ENCODE measurements at regions not wholly inside any gene's neighbourhood (a gene's known extent, or its start where the extent isn't known, plus 50 kb on each side); places are given as distances from the start of the nearest gene placed in this dataset.

DNA sequence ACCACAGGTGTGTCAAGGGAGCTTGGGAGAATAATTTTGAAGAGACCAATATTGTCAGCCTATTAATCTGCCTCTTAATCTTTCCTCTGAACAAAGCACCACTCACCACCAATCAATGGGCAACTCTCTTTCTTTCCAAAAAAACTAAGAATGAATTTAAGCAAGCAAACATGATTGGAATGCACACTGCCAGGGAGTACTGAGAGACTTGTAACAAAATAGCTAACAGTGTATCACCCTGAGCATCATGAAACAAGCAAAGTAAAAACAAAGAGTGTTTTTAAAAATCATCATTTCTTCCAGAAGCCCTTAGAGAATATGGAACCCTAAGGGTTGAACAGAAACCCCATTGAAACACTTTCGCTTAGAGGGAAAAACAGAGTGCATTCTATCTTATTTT, 299.7 kb downstream of the DSEL start:
- Histone ChIP-seq H3K27ac (ENCODE audit: extremely low read depth, low read depth, low read length) (no peak overlapping the region), H3K4me3 (ENCODE audit: low read depth, low read length) (no peak overlapping the region), H3K36me3 (ENCODE audit: control insufficient read depth in 2 of 2, insufficient read depth in 1 of 2, low read length in 2 of 2) (no peaks in the 10 kb centered on the region), H3K4me1 (ENCODE audit: control insufficient read depth, insufficient read depth, low read length) (no peaks in the 10 kb centered on the region), H3K9me3 (ENCODE audit: control insufficient read depth, insufficient read depth, low read depth, low read length) (no peaks in the 10 kb centered on the region)
- ChIA-PET POLR2A (no interaction called here), CTCF (interaction anchor here (0.5 to 2.3 kb wide), 15 partner anchors 8 to 1443 kb away, joined by 3 to 14 read pairs (median 3); no protein-coding TSS in a partner anchor)
- TF ChIP-seq ZNF48 (tag by site-specific recombination; IDR thresholded peaks at IDR 0.05) (no peak), ZNF571 (tag by site-specific recombination; IDR thresholded peaks at IDR 0.05) (no peak), ZNF670 (tag by site-specific recombination; IDR thresholded peaks at IDR 0.05; ENCODE audit: low read depth) (no peak), ZNF624 (tag by site-specific recombination; IDR thresholded peaks at IDR 0.05) (no peak), TCF7L2 (IDR thresholded peaks at IDR 0.05; ENCODE audit: borderline replicate concordance, low read depth, low read length) (no peak)
- TF ChIP-seq, protein P1, sequence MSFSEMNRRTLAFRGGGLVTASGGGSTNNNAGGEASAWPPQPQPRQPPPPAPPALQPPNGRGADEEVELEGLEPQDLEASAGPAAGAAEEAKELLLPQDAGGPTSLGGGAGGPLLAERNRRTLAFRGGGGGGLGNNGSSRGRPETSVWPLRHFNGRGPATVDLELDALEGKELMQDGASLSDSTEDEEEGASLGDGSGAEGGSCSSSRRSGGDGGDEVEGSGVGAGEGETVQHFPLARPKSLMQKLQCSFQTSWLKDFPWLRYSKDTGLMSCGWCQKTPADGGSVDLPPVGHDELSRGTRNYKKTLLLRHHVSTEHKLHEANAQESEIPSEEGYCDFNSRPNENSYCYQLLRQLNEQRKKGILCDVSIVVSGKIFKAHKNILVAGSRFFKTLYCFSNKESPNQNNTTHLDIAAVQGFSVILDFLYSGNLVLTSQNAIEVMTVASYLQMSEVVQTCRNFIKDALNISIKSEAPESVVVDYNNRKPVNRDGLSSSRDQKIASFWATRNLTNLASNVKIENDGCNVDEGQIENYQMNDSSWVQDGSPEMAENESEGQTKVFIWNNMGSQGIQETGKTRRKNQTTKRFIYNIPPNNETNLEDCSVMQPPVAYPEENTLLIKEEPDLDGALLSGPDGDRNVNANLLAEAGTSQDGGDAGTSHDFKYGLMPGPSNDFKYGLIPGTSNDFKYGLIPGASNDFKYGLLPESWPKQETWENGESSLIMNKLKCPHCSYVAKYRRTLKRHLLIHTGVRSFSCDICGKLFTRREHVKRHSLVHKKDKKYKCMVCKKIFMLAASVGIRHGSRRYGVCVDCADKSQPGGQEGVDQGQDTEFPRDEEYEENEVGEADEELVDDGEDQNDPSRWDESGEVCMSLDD (tag by site-specific recombination; IDR thresholded peaks at IDR 0.05) = no peak

- TF ChIP-seq KLF10 (tag by site-specific recombination; IDR thresholded peaks at IDR 0.05) (no peak), ZNF596 (tag by site-specific recombination; IDR thresholded peaks at IDR 0.05) (no peak), AEBP2 (tag by site-specific recombination; IDR thresholded peaks at IDR 0.05; ENCODE audit: borderline replicate concordance) (no peak), HOXC10 (CRISPR knock-in tag; IDR thresholded peaks at IDR 0.05) (no peak), MYNN (tag by site-specific recombination; IDR thresholded peaks at IDR 0.05; ENCODE audit: borderline replicate concordance) (no peak), SP3 (tag by site-specific recombination; IDR thresholded peaks at IDR 0.05) (no peak), ZNF621 (tag by site-specific recombination; IDR thresholded peaks at IDR 0.05) (no peak), ZNF837 (tag by site-specific recombination; IDR thresholded peaks at IDR 0.05) (no peak), BCL11A (tag by site-specific recombination; IDR thresholded peaks at IDR 0.05; ENCODE audit: low read depth) (no peak), ZNF404 (tag by site-specific recombination; IDR thresholded peaks at IDR 0.05) (no peak)
- Histone ChIP-seq H3K4me3 (ENCODE audit: low read depth, low read length) (no peak overlapping the region), H3K9me3 (ENCODE audit: control insufficient read depth, insufficient read depth, low read depth, low read length) (no peaks in the 10 kb centered on the region), H3K36me3 (ENCODE audit: control insufficient read depth in 2 of 2, insufficient read depth in 1 of 2, low read length in 2 of 2) (no peaks in the 10 kb centered on the region), H3K4me1 (ENCODE audit: control insufficient read depth, insufficient read depth, low read length) (no peaks in the 10 kb centered on the region), H3K27ac (ENCODE audit: extremely low read depth, low read depth, low read length) (no peak overlapping the region)
- ChIA-PET POLR2A (no interaction called here), CTCF (interaction anchor here (0.7 to 0.9 kb wide), 2 partner anchors 15 to 298 kb away, joined by 3 read pairs; no protein-coding TSS in a partner anchor)
These were observed 300.8 kb downstream of the DSEL start for GRCh38 chr18:67215686-67216085.

DNA sequence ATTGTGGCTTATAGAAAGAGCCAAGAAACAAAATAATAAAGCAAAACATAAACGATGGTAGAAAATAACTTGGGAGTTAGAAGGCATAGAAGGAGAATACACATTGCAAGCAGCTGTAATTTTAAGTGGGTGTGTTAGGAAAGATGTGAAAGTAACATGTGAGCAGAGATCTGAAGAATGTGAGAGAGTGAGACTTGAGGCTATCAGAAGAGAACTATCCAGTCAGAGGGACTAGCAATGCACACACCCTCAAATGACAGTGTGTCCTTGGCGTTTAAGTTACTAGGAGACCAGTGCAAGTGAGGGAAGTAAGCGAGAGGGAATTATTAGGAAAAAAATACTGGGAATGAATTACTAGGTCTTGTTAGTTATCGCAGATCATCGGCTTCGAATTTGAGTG, 304.9 kb downstream of the DSEL start:
- POLR2A ChIA-PET = no interaction called here
- Histone ChIP-seq H3K27ac (ENCODE audit: extremely low read depth, low read depth, low read length) (no peak overlapping the region), H3K4me1 (ENCODE audit: control insufficient read depth, insufficient read depth, low read length) (no peaks in the 10 kb centered on the region), H3K4me3 (ENCODE audit: low read depth, low read length) (no peak overlapping the region), H3K9me3 (ENCODE audit: control insufficient read depth, insufficient read depth, low read depth, low read length) (no peaks in the 10 kb centered on the region), H3K36me3 (ENCODE audit: control insufficient read depth in 2 of 2, insufficient read depth in 1 of 2, low read length in 2 of 2) (no peaks in the 10 kb centered on the region)
- CTCF ChIA-PET = interaction anchor here (2.4 kb wide), 1 partner anchor 302 kb away, joined by 5 read pairs; no protein-coding TSS in a partner anchor
- TF ChIP-seq, protein P2, sequence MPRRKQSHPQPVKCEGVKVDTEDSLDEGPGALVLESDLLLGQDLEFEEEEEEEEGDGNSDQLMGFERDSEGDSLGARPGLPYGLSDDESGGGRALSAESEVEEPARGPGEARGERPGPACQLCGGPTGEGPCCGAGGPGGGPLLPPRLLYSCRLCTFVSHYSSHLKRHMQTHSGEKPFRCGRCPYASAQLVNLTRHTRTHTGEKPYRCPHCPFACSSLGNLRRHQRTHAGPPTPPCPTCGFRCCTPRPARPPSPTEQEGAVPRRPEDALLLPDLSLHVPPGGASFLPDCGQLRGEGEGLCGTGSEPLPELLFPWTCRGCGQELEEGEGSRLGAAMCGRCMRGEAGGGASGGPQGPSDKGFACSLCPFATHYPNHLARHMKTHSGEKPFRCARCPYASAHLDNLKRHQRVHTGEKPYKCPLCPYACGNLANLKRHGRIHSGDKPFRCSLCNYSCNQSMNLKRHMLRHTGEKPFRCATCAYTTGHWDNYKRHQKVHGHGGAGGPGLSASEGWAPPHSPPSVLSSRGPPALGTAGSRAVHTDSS (tag by site-specific recombination; IDR thresholded peaks at IDR 0.05) = no peak
- TF ChIP-seq ZNF626 (tag by site-specific recombination; IDR thresholded peaks at IDR 0.05) = no peak
- no peak for TF ChIP-seq ZNF621 (tag by site-specific recombination; IDR thresholded peaks at IDR 0.05)
- TF ChIP-seq ZNF791 (tag by site-specific recombination; IDR thresholded peaks at IDR 0.05) = no peak
- no peak for TF ChIP-seq ZNF24 (tag by site-specific recombination; IDR thresholded peaks at IDR 0.05)
- no peak for TF ChIP-seq ZNF211 (tag by site-specific recombination; IDR thresholded peaks at IDR 0.05; ENCODE audit: low read depth)
- no peak for TF ChIP-seq ZNF133 (tag by site-specific recombination; IDR thresholded peaks at IDR 0.05)
- TF ChIP-seq, protein P3, sequence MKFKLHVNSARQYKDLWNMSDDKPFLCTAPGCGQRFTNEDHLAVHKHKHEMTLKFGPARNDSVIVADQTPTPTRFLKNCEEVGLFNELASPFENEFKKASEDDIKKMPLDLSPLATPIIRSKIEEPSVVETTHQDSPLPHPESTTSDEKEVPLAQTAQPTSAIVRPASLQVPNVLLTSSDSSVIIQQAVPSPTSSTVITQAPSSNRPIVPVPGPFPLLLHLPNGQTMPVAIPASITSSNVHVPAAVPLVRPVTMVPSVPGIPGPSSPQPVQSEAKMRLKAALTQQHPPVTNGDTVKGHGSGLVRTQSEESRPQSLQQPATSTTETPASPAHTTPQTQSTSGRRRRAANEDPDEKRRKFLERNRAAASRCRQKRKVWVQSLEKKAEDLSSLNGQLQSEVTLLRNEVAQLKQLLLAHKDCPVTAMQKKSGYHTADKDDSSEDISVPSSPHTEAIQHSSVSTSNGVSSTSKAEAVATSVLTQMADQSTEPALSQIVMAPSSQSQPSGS (tag by site-specific recombination; IDR thresholded peaks at IDR 0.05; ENCODE audit: low read depth) = no peak
- TF ChIP-seq ZNF561 (tag by site-specific recombination; IDR thresholded peaks at IDR 0.05; ENCODE audit: borderline replicate concordance) = no peak
- no peak for TF ChIP-seq GLI4 (tag by site-specific recombination; IDR thresholded peaks at IDR 0.05)
- TF ChIP-seq ZNF311 (tag by site-specific recombination; IDR thresholded peaks at IDR 0.05; ENCODE audit: borderline replicate concordance) = no peak
- TF ChIP-seq ZNF2 (tag by site-specific recombination; IDR thresholded peaks at IDR 0.05) = no peak
- TF ChIP-seq SP2 (tag by site-specific recombination; IDR thresholded peaks at IDR 0.05) = no peak
